GM12875 (cell line): ENCODE measurements at regions not wholly inside any gene's neighbourhood (a gene's known extent, or its start where the extent isn't known, plus 50 kb on each side); places are given as distances from the start of the nearest gene placed in this dataset.

Experiments
- H3K4me3 ChIP-seq: one replicate; pipeline ENCODE4 v1.5.1; 2011; ENCODE audit warnings: low read depth, low read length, control low read depth
- CTCF ChIP-seq: IDR thresholded peaks from 2 replicates; pipeline ENCODE4 v1.5.1; 2011; ENCODE audit warnings: low read depth, mild to moderate bottlenecking, control low read depth, inconsistent platforms, low read length, moderate library complexity, borderline replicate concordance; ENCODE audit not compliant: insufficient read depth

- H3K4me3 ChIP-seq = no peak overlapping the region
- no peak for TF ChIP-seq CTCF
These were observed 210.0 kb downstream of the C16orf95 start for GRCh38 chr16:87107201-87107600.

GRCh38 chr16:87108278-87108677 lies 208.9 kb downstream of the C16orf95 start:
- no peak overlapping the region for H3K4me3 ChIP-seq
- TF ChIP-seq CTCF = no peak

- no peak for TF ChIP-seq CTCF
- H3K4me3 ChIP-seq = no peak overlapping the region
These were observed 208.3 kb downstream of the C16orf95 start for GRCh38 chr16:87108941-87109340.

GRCh38 chr16:87114832-87115231 lies 202.4 kb downstream of the C16orf95 start:
- H3K4me3 ChIP-seq = no peak overlapping the region
- no peak for TF ChIP-seq CTCF

GRCh38 chr16:87115646-87116045 lies 201.5 kb downstream of the C16orf95 start:
- H3K4me3 ChIP-seq = no peak overlapping the region
- no peak for TF ChIP-seq CTCF

GRCh38 chr16:87117936-87118335 lies 199.3 kb downstream of the C16orf95 start:
- no peak for TF ChIP-seq CTCF
- H3K4me3 ChIP-seq = no peak overlapping the region

- no peak for TF ChIP-seq CTCF
These were observed 198.0 kb downstream of the C16orf95 start for GRCh38 chr16:87119168-87119567.

More at GRCh38 chr16:87119168-87119567, 198.0 kb downstream of the C16orf95 start:
- H3K4me3 ChIP-seq = no peak overlapping the region
